ENCODE measurements at regions not wholly inside any gene's neighbourhood (a gene's known extent, or its start where the extent isn't known, plus 50 kb on each side); places are given as distances from the start of the nearest gene placed in this dataset.

- TF ChIP-seq E2F4 (CRISPR knock-in tag; IDR thresholded peaks at IDR 0.05; ENCODE audit: borderline replicate concordance, low read depth): no peak
- no peak for TF ChIP-seq ZNF512 (CRISPR knock-in tag; IDR thresholded peaks at IDR 0.05; ENCODE audit: borderline replicate concordance)
- TF ChIP-seq CDX4 (CRISPR knock-in tag; IDR thresholded peaks at IDR 0.05; ENCODE audit: borderline replicate concordance): no peak
- no peak for TF ChIP-seq ZNF425 (CRISPR knock-in tag; conservative IDR thresholded peaks at IDR 0.05)
- no peak for TF ChIP-seq ATF3 (CRISPR knock-in tag; conservative IDR thresholded peaks at IDR 0.05)
- no peak for TF ChIP-seq ZMAT4 (CRISPR knock-in tag; IDR thresholded peaks at IDR 0.05)
- TF ChIP-seq ARID4B (CRISPR knock-in tag; IDR thresholded peaks at IDR 0.05; ENCODE audit: borderline replicate concordance): no peak
- TF ChIP-seq USF1 (CRISPR knock-in tag; IDR thresholded peaks at IDR 0.05): no peak
- TF ChIP-seq SP1 (CRISPR knock-in tag; conservative IDR thresholded peaks at IDR 0.05): no peak
- TF ChIP-seq CTCF (IDR thresholded peaks at IDR 0.05): no peak
- no peak for TF ChIP-seq ZNF281 (CRISPR knock-in tag; IDR thresholded peaks at IDR 0.05)
- no peak for TF ChIP-seq PRDM15 (CRISPR knock-in tag; IDR thresholded peaks at IDR 0.05)
These were observed 306.3 kb upstream of the DUSP10 start for GRCh38 chr1:222048094-222048595.

Measured in WTC11 (cell line).